ENCODE measurements at regions not wholly inside any gene's neighbourhood (a gene's known extent, or its start where the extent isn't known, plus 50 kb on each side); places are given as distances from the start of the nearest gene placed in this dataset.

DNA sequence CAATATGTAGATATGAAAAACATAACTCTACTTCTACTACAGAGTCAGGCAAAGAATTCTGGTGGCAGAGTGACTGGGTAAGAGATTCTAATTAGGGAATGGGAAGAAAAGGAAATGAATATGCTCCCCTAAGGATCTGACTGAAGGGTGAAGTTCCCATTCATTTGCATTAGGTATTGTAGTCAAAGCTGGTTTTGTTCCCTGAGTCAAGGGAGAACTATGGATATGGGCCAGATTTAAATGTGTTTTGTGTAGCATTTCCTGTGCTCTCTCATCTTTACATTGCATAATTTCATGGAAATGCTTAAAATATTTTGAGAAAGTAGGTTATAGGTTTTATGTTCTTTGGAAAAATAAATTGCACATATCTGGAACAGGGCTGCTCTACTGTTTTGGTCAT lies 299.7 kb downstream of the BTBD3 start:
- TF ChIP-seq POLR2A (IDR thresholded peaks at IDR 0.05): no peak
- TF ChIP-seq, protein P1, sequence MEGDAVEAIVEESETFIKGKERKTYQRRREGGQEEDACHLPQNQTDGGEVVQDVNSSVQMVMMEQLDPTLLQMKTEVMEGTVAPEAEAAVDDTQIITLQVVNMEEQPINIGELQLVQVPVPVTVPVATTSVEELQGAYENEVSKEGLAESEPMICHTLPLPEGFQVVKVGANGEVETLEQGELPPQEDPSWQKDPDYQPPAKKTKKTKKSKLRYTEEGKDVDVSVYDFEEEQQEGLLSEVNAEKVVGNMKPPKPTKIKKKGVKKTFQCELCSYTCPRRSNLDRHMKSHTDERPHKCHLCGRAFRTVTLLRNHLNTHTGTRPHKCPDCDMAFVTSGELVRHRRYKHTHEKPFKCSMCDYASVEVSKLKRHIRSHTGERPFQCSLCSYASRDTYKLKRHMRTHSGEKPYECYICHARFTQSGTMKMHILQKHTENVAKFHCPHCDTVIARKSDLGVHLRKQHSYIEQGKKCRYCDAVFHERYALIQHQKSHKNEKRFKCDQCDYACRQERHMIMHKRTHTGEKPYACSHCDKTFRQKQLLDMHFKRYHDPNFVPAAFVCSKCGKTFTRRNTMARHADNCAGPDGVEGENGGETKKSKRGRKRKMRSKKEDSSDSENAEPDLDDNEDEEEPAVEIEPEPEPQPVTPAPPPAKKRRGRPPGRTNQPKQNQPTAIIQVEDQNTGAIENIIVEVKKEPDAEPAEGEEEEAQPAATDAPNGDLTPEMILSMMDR (IDR thresholded peaks at IDR 0.05): no peak
